HCT116 (cell line): ENCODE measurements at regions not wholly inside any gene's neighbourhood (a gene's known extent, or its start where the extent isn't known, plus 50 kb on each side); places are given as distances from the start of the nearest gene placed in this dataset.

ENCODE experiments used
- EGR1 ChIP-seq: IDR thresholded peaks from 2 replicates; pipeline ENCODE4 v1.6.1; 2012; ENCODE audit warnings: low read depth
- EZH2 ChIP-seq: fragments of 200-600 bp; sonication (generic); IDR thresholded peaks from 2 replicates; pipeline ENCODE4 v1.6.1; 2017; ENCODE audit warnings: antibody characterized with exemption, mixed run types
- JUND ChIP-seq: IDR thresholded peaks from 2 replicates; pipeline ENCODE4 v1.6.1; 2012
- POLR2A ChIP-seq: IDR thresholded peaks from 2 replicates; pipeline ENCODE4 v1.7.0; 2011; ENCODE audit warnings: borderline replicate concordance; ENCODE audit not compliant: insufficient read depth, insufficient read length; ENCODE audit errors: extremely low read depth
- TF ChIP-seq, protein P1 (sequence below), 3 experiments: fragments of 200-600 bp in 1 of 3; sonication (generic) in 1 of 3; IDR thresholded peaks in 2 of 3; conservative IDR thresholded peaks in 1 of 3; 2 replicates each; pipeline ENCODE4 v1.5.1; 2012 to 2017; ENCODE audit warnings: low read depth in 2 of 3, low read length in 2 of 3, antibody characterized with exemption in 1 of 3, borderline replicate concordance in 1 of 3, control low read depth in 1 of 3, mild to moderate bottlenecking in 1 of 3, mixed read lengths in 1 of 3, mixed run types in 1 of 3, moderate library complexity in 1 of 3; ENCODE audit not compliant: insufficient read depth in 1 of 3

DNA sequence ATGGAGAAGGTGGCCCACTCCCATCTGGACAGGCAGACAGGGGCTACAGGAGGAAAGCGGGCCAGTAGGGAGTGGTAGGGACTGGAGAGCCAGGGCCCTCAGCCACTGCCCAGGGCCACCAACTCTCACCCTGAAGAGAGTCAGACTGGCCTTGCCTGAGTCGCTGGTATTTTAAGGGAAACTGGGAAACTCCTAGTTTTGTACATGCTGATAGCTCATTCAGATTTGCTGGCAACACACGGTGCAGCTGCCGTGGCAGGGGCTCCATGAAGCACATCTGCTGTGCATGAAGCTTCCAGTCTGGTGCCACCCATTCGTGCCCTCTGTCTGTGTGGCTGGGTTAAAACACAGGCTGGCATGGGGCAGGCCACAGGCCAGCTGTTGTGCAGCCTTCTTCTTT lies 137.3 kb upstream of the GLI2 start:
- TF ChIP-seq, protein P1, sequence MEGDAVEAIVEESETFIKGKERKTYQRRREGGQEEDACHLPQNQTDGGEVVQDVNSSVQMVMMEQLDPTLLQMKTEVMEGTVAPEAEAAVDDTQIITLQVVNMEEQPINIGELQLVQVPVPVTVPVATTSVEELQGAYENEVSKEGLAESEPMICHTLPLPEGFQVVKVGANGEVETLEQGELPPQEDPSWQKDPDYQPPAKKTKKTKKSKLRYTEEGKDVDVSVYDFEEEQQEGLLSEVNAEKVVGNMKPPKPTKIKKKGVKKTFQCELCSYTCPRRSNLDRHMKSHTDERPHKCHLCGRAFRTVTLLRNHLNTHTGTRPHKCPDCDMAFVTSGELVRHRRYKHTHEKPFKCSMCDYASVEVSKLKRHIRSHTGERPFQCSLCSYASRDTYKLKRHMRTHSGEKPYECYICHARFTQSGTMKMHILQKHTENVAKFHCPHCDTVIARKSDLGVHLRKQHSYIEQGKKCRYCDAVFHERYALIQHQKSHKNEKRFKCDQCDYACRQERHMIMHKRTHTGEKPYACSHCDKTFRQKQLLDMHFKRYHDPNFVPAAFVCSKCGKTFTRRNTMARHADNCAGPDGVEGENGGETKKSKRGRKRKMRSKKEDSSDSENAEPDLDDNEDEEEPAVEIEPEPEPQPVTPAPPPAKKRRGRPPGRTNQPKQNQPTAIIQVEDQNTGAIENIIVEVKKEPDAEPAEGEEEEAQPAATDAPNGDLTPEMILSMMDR (IDR thresholded peaks at IDR 0.05 in 2 of 3, conservative IDR thresholded peaks at IDR 0.05 in 1 of 3; ENCODE audit: borderline replicate concordance in 1 of 3, insufficient read depth in 1 of 3, low read depth in 2 of 3, low read length in 2 of 3) = no peak
- no peak for TF ChIP-seq POLR2A
- TF ChIP-seq JUND = no peak
- TF ChIP-seq EZH2 = no peak
- TF ChIP-seq EGR1 = no peak
